HG02763 (cell line): ENCODE measurements at regions not wholly inside any gene's neighbourhood (a gene's known extent, or its start where the extent isn't known, plus 50 kb on each side); places are given as distances from the start of the nearest gene placed in this dataset.
A peak's percentile ranks its signal among the peaks of the same experiment; 100 is the strongest.

Source experiments
- ATAC-seq: cut with Tn5 transposase; IDR thresholded peaks from one replicate; pipeline ENCODE4 v1.9.1; 2021; ENCODE audit warnings: mild to moderate bottlenecking, moderate library complexity; ENCODE audit not compliant: unreplicated experiment

DNA sequence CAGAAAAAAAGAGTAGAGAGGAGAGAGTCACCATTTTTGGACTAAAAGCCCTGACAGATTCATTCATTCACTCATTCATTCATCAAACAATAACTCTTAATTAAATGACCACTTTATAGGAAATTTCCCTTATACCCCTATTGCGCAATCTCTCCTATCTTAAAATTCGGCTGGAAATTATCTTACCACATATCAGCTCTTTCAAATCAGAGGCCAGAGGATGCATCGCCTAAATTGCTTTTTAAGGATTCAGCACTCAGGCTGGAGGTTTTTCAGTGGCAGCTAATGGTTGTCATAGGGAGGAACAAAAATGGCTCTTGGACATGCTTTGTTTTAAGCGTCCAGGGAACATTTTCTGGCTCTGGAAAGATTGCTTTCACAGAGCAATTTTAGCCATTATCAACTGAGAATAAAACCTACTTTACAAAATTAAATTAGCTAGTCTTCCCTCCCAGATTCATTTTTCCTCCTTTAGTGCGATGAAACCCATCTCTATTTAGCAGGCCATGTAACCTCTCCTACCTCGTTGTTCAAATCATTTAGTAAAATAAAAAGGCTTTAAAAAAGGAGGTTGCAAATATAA lies 115.2 kb downstream of the OLFM4 start:
- no peak for ATAC-seq

DNA sequence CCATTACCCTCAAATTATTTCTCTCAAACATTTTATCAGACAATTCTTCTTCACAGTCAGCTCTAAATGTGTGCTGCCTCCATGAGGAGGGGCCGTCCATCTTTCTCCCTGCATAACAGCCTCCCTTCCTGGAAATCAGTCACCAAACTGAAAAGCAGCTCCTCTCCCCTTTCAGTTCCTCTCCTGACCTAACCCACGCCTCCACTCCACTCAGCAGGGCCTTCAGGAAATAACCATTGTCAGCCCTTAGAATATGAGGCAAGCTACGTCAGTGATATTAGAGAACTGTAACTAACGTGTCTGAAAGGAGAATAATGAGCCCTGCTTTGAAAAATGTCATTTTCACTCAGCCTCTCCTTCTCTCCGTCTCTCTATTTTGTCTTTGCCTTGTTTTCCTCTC lies 116.2 kb downstream of the OLFM4 start:
- no peak for ATAC-seq

DNA sequence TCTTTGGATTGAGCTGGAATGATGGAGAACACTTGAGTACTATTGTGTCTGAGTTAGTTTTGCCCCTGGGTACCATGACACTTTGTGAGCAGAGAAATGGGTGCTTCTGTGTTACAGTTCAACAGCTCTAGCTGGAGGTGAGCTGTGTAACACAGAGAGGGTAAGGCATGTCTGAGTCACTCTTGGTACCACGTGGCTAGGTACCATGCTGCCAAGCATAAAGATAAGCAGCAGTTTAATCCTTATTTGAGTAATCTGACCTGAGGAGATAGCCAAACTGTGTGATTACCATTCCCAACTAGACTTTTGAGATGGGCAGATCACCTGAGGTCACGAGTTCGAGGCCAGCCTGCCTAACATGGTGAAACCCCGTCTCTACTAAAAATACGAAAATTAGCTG lies 122.0 kb downstream of the OLFM4 start:
- no peak for ATAC-seq

DNA sequence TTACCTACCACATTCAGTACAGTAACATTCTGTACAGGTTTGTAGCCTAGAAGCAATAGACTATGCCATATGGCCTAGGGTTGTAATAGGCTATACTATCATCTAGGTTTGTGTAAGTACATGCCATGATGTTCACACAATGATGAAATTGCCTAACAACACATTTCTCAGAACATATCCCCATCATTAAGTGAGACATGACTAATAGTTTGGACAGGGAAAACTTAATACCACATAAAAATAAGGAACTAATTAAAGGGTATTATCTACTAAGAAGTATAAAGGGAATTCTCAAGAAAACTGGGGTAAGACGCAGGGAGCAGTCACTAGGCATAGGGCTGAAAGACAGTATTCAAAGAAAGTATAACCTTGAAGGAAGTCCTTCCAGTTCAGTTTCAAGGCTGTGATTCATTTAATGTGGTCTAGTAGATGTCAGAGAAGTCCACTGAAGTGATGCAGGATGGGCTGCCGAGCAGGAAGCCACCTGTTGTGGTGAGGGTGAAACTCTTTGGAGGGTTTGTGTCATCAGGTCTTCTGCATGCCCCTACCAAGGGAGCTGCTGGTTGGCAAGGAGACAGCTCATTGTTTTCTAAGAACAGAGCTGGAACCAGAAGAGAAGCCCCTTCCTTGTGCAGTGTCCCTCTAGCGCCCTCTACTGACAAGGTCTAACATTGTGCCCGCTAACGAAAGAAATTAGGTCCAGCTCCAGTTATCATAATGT lies 122.9 kb downstream of the OLFM4 start:
- ATAC-seq, result peak; percentile 91

DNA sequence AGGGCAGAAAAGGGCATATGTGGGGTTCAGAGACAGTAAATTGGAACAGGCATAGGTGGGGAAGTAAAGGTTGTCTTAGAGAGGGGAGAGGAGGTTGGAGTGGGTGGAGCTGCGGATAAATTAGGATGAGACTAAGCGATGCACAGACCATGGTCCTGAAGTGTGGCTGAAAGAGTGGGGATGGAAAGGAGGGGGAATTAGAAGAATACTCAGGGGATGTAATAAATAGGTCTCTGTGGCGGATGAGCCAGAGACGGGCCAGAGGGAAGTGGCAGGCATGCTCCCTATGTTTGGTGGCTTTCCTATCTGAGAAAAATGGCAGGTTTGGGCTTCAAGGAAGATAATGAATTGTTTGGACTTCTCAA lies 123.4 kb downstream of the OLFM4 start:
- no peak for ATAC-seq

DNA sequence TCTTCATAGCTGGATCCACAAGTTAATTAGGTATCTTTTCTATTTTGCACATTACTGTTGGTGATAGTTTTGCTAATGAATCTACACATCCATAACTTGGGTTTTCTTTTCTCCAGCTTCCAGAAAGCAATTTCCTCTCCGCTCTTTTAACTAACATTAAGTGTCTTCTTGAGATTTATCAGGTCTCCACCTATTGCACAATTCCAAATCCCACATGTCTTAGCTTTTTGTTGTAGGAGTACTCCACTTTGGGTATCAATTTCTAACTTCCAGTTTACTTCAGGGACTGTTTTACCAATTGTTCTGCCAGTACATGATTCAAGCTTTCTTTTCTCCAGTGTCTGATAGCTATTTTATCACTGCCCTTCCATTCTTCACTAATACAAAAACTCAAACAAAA lies 129.6 kb downstream of the OLFM4 start:
- no peak for ATAC-seq

DNA sequence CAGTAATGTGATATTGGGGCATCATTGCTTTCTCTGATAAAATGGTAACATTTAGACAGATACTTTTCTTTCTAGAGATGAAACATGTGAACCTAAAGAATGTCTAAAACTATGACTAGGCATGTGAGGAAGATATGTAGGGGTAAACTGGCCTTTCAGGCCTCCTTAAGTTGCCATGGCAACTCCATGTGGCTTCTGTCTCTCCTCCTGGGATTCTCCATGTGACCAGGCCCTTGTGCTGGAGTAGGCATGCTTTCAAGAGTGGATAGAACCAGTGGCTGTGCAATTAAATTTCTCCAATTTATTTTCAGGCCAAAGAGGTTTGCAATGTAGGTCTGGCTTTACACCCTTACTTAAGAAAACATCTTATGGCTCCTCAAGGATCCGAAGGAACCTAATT lies 130.8 kb downstream of the OLFM4 start:
- no peak for ATAC-seq

DNA sequence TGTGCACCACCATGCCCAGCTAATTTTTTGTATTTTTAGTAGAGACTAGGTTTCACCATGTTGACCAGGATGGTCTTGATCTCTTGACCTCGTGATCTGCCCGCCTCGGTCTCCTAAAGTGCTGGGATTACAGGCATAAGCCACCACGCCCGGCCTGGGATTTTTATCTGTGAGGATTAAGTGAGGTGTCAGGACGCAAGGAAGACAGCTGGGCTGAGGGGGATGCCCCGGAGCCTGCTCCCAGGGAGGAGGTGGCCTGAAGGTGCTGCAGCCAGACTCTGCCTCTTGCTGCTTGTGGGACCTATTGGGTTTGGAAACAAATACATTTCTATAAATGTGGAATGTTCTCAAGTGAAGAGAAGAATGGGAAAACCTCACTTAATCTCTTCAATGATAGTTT lies 131.6 kb downstream of the OLFM4 start:
- no peak for ATAC-seq

DNA sequence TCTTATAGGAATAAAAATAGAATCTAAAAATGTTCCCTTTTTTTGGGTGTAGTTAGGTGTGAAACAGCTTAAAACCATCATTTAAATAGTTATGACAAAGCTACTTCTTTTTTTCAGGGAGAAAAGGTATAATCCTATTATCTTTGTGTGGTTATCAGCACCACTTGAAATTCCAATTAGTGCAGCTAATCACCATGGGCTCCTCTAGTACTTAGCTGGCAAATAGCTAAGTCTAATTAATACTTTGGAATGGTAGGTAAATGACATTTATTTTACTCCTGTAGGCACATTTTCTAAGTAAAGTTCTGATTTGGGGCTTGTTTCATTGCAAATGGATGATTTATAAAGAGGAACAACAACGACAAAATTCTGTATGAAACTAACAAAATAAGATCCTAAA lies 132.6 kb downstream of the OLFM4 start:
- no peak for ATAC-seq

DNA sequence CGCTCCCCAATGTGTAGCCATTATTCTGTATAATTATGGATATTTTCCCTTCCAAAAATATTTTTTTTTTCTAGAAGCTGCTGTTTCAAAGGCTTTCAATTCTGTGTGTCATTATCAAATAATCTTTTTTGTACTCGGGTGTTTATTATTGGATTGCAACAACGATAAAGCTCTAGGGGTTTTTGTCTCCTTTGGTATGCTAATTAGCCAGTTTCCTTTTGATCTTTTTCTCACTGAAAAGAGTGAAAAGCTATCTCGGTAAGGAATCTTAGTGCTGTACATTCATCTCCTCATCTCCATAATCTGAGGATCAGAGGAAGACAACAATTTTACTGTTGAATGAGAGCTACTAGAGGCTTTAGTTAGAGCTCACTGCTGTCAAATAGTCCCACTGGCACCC lies 136.6 kb downstream of the OLFM4 start:
- ATAC-seq, result no peak

DNA sequence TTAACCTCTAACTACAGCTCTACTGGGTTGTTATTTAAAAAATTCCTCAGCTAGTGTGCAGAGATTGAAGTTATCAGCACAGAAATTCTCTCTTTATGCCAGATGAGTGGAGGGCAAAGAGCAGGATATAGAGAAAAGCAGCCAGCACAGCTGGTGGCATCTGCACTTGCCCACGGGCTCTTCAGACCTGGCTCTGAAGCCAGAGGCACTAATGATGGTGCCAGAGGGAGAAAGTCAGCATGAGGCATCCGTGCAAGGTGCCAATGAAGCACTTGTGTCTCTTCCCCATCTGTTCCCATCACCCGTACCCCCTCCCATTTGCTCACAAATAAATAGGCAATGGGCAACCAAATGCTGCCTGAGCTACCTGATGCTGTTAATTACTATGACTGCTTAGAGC lies 138.9 kb downstream of the OLFM4 start:
- no peak for ATAC-seq

DNA sequence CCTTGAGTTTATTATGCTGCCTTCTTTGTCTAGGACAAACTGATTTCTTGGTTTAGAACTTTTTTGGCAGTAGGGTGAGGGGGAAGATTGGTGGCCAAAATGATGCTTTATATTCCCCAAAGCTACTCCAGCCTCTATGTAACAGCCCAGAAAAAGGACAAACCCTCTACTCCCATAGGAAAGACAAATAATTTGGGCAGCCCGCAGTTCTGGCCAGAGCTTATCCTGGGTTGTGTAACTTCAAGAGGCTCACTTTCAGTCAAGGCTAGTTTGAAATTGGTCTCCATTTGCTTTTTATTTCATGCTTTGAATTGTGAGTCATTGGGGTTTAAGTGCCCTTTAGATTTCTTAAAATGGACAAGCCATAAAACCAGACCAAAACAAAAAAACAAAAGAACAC lies 142.3 kb downstream of the OLFM4 start:
- no peak for ATAC-seq

DNA sequence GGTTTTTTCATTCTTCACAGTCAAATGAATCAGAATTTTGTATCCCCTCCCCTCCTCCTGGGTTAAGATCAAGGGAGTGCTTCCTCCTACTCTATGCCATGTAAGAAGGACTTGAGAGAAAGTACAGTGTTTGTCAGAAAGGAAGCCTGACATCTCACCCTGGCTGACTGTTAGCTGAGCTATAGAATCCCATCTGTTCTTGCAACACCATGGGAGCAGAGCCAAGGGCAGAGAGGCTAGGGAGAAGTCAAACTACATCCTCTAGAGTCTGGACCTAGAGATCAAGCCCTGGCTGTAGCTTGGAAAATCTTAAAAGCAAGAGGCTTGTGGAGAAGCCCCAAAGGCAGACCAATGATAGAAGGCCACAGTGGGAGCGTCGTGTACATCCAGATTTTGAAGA lies 145.9 kb downstream of the OLFM4 start:
- no peak for ATAC-seq

DNA sequence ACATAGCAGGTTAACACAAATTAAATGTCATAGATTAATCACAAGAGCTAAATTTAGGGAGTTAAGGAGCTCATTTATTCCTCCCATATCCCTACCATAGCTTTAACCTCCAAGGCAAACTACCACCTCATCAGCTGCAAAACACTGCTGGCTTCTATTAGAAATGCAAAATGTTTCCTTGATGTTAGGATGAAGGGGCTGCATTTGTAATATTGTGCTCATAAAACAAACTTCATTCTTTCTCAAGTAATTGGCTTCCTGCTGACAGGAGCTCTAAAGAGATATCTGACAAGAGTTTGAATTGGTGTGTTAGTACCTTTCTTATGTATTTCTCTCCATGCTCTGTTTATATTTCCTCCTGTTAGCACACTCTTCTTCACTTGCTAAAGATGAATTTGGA lies 152.1 kb downstream of the OLFM4 start:
- no peak for ATAC-seq

DNA sequence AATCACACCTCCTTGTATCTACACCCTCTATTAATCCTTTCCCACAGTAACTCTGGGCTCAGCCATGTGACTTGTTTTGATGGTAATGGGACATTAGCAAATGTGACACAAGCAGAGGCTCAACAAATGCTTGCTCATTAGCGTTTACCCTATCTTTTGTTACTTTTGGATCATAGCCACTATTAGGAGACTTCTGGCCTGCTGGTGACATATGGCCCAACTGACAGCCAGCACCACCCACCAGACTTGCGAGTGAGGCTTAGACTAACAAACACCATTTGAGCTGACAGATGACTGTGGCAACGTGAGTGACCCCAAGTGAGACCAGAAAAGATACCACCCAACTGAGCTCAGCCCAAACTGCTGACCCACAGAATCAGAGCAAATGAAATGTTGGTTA lies 154.1 kb downstream of the OLFM4 start:
- ATAC-seq, result no peak

DNA sequence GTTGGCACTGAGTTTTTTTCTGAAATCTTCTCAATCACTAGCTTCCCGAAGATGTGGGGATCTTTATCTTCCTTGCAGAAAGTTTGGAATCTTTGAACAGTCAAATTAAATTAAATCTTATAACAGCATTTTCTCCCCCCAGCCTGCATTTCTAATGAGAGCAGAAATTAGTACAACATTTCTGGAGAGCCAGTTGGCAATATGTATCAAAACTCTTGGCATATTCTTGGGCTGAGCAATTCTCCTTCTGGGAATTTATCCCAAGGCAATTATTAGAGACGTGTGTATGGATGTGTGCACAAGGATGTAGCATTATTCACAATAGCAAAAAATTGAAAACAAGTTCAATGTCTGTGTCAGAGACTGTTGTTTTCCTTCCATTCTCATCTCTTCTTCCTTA lies 159.5 kb downstream of the OLFM4 start:
- ATAC-seq, result no peak

DNA sequence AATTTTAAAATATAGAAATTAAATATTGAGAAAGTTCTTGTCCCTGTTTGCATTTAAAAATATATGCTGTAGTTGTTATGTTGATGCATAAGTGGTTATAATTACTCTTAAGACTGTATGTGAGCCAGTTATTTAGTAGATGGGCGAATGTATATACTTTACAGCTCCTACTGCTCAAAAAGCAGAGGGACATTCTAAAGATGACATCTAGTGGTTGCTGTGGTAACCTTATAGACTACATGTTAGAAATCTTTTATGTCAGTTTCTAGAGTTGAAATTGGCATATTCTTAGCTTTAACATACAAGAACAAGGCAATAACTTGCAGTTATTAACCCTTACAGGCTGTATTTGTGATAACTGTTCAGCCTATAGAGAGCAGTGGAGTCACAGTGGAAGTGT lies 160.5 kb downstream of the OLFM4 start:
- ATAC-seq, result no peak

DNA sequence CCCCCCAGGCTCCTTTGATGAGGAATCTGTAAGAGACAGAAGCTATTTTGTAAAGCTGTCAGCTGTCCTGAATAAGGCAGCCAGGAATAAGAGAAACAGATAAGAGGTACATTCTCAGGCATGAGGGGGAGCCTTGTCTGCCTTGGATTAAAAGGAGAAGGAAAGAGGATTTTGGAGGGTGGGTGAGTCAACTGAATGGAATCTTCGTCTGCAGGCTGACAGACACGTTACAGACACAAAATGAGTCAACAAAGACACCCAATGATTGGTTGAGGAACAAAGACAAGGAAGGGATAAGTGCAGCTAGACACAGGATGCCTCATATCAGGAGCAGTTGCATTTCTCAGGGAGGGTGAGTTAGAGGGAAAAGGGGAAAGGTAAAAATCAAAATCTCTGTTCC lies 162.5 kb downstream of the OLFM4 start:
- no peak for ATAC-seq

DNA sequence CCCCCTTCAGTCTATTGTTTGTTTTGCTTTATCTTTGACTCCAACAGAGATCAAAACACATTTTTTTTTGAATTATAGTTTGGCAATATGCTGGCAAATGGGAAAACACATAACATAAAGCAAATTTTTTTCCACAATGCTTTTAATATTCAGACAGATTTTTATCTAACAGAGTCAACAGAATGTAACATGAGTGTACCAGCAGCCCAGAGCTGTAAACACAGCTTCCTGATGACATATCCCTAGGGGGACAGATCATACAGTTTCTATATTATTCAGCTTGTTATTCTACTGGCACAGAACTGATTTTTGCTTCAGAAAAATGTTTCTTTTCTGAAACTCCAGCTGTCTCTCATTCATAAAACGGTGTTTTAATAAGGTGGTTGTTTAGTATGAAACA lies 168.8 kb downstream of the OLFM4 start:
- ATAC-seq, result no peak

DNA sequence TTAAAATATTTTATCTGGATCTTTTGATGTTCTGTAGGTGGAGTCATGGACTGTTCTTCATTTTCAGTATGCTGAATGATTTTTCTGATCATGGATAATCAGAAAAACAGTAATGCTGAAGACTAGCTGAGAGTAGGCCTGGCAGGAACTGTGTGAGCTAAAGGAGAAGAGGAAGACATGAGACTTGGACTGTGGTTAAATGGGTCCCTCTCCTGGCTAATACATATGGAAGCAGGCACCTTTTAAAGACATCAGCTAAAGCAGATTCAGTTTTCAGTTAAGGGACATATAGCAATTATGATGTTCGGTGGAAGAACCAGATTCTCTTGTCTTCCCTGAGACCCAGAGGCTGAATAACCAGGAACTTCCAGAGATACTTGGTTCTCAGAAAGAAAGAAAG lies 169.4 kb downstream of the OLFM4 start:
- no peak for ATAC-seq

DNA sequence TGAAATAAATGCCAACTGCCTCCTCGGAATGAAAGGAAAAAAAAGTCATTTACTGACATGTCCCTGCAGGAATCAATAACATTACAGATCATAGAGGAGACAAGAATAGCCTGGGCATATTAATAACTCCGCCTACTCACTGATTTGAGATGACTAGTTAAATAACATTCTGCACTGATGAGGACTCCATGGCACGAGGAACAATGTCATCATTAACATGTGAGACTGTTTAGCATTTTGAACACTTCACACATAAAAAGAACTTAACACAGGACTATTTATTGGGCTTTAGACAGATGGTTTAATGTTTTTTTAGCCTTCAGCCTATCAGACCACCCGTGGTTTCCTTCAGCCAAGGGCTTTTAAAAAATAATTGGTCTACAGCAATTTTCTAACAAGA lies 170.1 kb downstream of the OLFM4 start:
- no peak for ATAC-seq

DNA sequence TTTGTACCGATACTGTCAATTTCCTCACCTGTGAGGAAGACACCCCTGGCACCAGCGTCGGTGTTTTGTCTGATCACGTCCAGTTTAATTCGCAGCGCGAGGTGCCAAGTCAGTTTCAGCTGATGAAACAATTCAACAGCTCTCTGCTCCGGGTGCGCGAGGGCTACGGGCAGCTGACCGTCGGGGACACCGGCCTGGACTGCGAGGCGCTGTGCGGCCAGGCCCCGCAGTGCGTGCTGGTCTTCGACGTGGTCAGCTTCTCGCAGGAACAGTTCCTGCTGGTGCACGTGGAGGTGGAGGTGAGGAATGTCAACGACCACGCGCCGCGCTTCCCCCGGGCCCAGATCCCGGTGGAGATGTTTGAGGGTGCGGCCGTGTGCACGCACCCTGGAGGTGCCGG lies 171.5 kb downstream of the OLFM4 start:
- no peak for ATAC-seq
